ENCODE measurements at regions not wholly inside any gene's neighbourhood (a gene's known extent, or its start where the extent isn't known, plus 50 kb on each side); places are given as distances from the start of the nearest gene placed in this dataset.

DNA sequence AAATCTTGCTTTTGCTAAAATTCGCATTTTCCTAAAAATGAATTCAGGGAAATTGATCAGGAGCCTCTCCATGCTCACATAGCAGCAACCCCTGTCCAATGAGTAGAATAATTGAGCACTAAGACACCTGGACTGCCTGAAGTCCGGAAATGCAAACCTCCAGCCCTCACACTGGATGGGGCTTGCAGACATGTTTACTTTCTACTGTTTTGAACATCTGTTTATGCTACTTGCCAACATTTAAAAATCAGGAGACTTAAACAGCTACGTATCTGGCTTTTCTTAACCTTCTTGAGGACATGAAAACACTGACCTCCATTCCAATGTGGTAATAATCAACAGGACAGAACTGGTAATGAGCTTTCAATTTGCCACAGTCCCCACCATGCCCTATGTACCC is 184.4 kb downstream of the SHOX2 start:
- TF ChIP-seq CTCF (IDR thresholded peaks at IDR 0.05 in 2 of 3, conservative IDR thresholded peaks at IDR 0.05 in 1 of 3; ENCODE audit: insufficient read depth in 2 of 3, low read depth in 1 of 3, low read length in 3 of 3) = no peak
- no peak for TF ChIP-seq ZNF347 (CRISPR knock-in tag; IDR thresholded peaks at IDR 0.05; ENCODE audit: low read depth)
- TF ChIP-seq RB1 (IDR thresholded peaks at IDR 0.05; ENCODE audit: low read depth) = no peak
- no peak for TF ChIP-seq TAF1 (IDR thresholded peaks at IDR 0.05; ENCODE audit: control insufficient read depth, extremely low read depth, insufficient read depth, low read length, severe bottlenecking)
- no peak for TF ChIP-seq ZFP36 (IDR thresholded peaks at IDR 0.05; ENCODE audit: low read depth, low read length, partially characterized antibody)
- TF ChIP-seq RAD21 (CRISPR knock-in tag; conservative IDR thresholded peaks at IDR 0.05 in 1 of 2, IDR thresholded peaks at IDR 0.05 in 1 of 2) = no peak
- TF ChIP-seq ZNF121 (CRISPR knock-in tag; conservative IDR thresholded peaks at IDR 0.05) = no peak
- TF ChIP-seq GTF2E2 (tag; IDR thresholded peaks at IDR 0.05) = no peak
- no peak for TF ChIP-seq POLR2AphosphoS5 (IDR thresholded peaks at IDR 0.05; ENCODE audit: control insufficient read depth, insufficient read depth, low read depth, low read length)
- no peak for TF ChIP-seq ZNF592 (IDR thresholded peaks at IDR 0.05)
- TF ChIP-seq SP1 (CRISPR knock-in tag; IDR thresholded peaks at IDR 0.05) = no peak
- TF ChIP-seq KLF6 (CRISPR knock-in tag; IDR thresholded peaks at IDR 0.05; ENCODE audit: borderline replicate concordance) = no peak
- TF ChIP-seq, protein P1, sequence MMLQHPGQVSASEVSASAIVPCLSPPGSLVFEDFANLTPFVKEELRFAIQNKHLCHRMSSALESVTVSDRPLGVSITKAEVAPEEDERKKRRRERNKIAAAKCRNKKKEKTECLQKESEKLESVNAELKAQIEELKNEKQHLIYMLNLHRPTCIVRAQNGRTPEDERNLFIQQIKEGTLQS (IDR thresholded peaks at IDR 0.05) = no peak
- TF ChIP-seq, protein P1 (CRISPR knock-in tag; conservative IDR thresholded peaks at IDR 0.05) = no peak
- TF ChIP-seq ZNF263 (CRISPR knock-in tag; IDR thresholded peaks at IDR 0.05; ENCODE audit: borderline replicate concordance) = no peak
